Testis (tissue), 2 donors: ENCODE measurements at regions not wholly inside any gene's neighbourhood (a gene's known extent, or its start where the extent isn't known, plus 50 kb on each side); places are given as distances from the start of the nearest gene placed in this dataset.

ENCODE experiments used
- DNase-seq: peaks from one replicate; pipeline ENCODE4 v3.0.0-alpha.2; 2019
- H3K27ac ChIP-seq, 2 donors: fragments of 200-600 bp; sonication (generic); one replicate each; pipeline ENCODE4 v1.5.1; 2019
- H3K27me3 ChIP-seq: fragments of 200-600 bp; sonication (generic); one replicate; pipeline ENCODE4 v1.5.1; 2019
- H3K36me3 ChIP-seq: fragments of 200-600 bp; sonication (generic); one replicate; pipeline ENCODE4 v1.5.1; 2017; ENCODE audit warnings: low read depth; ENCODE audit errors: missing control alignments
- H3K4me1 ChIP-seq: fragments of 200-600 bp; sonication (generic); one replicate; pipeline ENCODE4 v1.5.1; 2019
- H3K4me3 ChIP-seq, 2 donors: fragments of 200-600 bp; sonication (generic); one replicate each; pipeline ENCODE4 v1.5.1; 2017 to 2019
- H3K9me3 ChIP-seq: fragments of 200-600 bp; sonication (generic); one replicate; pipeline ENCODE4 v1.5.1; 2017
- CTCF ChIP-seq, 3 experiments: fragments of 450-650 bp in 2 of 3; fragments of 200-600 bp in 1 of 3; sonication (generic) in 1 of 3; IDR thresholded peaks; one replicate each; pipeline ENCODE4 v1.5.1; 2016 to 2019; ENCODE audit warnings: antibody characterized with exemption in 3 of 3, mild to moderate bottlenecking in 2 of 3, moderate library complexity in 1 of 3
- POLR2A ChIP-seq: fragments of 450-650 bp; IDR thresholded peaks from one replicate; pipeline ENCODE4 v1.6.1; 2017; ENCODE audit warnings: antibody characterized with exemption, mild to moderate bottlenecking, moderate library complexity
- WGBS, 2 donors: methylation state at CpG; one replicate each; pipeline ENCODE4 v1.1.5; 2018; 5-methylcytosine and 5-hydroxymethylcytosine counted together
- intact Hi-C: fragments of 100-400 bp; cut with DNase I; formaldehyde crosslinking; loops from one replicate; pipeline ENCODE4 v1.15.1; 2023; ENCODE audit warnings: low total_unique reads

GRCh38 chr6:47135772-47136171 is 93.6 kb upstream of the ADGRF1 start:
- Histone ChIP-seq H3K4me1 (no peaks in the 10 kb centered on the region), H3K36me3 (no peaks in the 10 kb centered on the region), H3K27me3 (no peaks in the 10 kb centered on the region), H3K27ac (no peak overlapping the region), H3K9me3 (no peaks in the 10 kb centered on the region), H3K4me3 (no peak overlapping the region)
- TF ChIP-seq CTCF (IDR thresholded peaks at IDR 0.05) (no peak), POLR2A (no peak)
- DNase-seq = no peak
- 87 to 88% methylated on average over 3 of the region's 3 CpGs for WGBS, 2 donors
- intact Hi-C loops = no loop called here

- WGBS, 2 donors = 56 to 61% methylated on average over 6 of the region's 6 CpGs
- intact Hi-C loops = no loop called here
- H3K27me3 ChIP-seq = no peaks in the 10 kb centered on the region
- no peak for TF ChIP-seq CTCF (IDR thresholded peaks at IDR 0.05)
- TF ChIP-seq POLR2A = no peak
- H3K36me3 ChIP-seq = no peaks in the 10 kb centered on the region
- no peaks in the 10 kb centered on the region for H3K9me3 ChIP-seq
- DNase-seq = no peak
- no peak overlapping the region for H3K4me3 ChIP-seq
- H3K4me1 ChIP-seq = no peaks in the 10 kb centered on the region
- no peak overlapping the region for H3K27ac ChIP-seq
These were observed 92.5 kb upstream of the ADGRF1 start for GRCh38 chr6:47134476-47135189.

- no peak overlapping the region for H3K4me3 ChIP-seq
- no peaks in the 10 kb centered on the region for H3K36me3 ChIP-seq
- 79 to 85% methylated on average over 13 of the region's 13 CpGs for WGBS, 2 donors
- H3K9me3 ChIP-seq = no peaks in the 10 kb centered on the region
- H3K27me3 ChIP-seq = no peaks in the 10 kb centered on the region
- H3K27ac ChIP-seq = no peak overlapping the region
- H3K4me1 ChIP-seq = no peaks in the 10 kb centered on the region
- intact Hi-C loops = no loop called here
- no peak for TF ChIP-seq CTCF (IDR thresholded peaks at IDR 0.05)
- no peak for TF ChIP-seq POLR2A
- no peak for DNase-seq
These were observed 91.3 kb upstream of the ADGRF1 start for GRCh38 chr6:47133230-47134000.

- no peaks in the 10 kb centered on the region for H3K36me3 ChIP-seq
- TF ChIP-seq CTCF (IDR thresholded peaks at IDR 0.05) (no peak), POLR2A (no peak)
- DNase-seq = no peak
- WGBS, 2 donors = 74 to 80% methylated on average over 1 of the region's 1 CpG
- no peaks in the 10 kb centered on the region for H3K27me3 ChIP-seq
- H3K4me1 ChIP-seq = no peaks in the 10 kb centered on the region
- no peak overlapping the region for H3K4me3 ChIP-seq
- intact Hi-C loops = no loop called here
- no peak overlapping the region for H3K27ac ChIP-seq
- no peaks in the 10 kb centered on the region for H3K9me3 ChIP-seq
These were observed 90.6 kb upstream of the ADGRF1 start for GRCh38 chr6:47132724-47133123.
